NT2/D1 (cell line): ENCODE measurements at regions not wholly inside any gene's neighbourhood (a gene's known extent, or its start where the extent isn't known, plus 50 kb on each side); places are given as distances from the start of the nearest gene placed in this dataset.

Experiments used
- SUZ12 ChIP-seq: IDR thresholded peaks from 2 replicates; pipeline ENCODE4 v1.6.1; 2011; ENCODE audit not compliant: insufficient read length, insufficient read depth; ENCODE audit errors: extremely low read depth
- YY1 ChIP-seq: IDR thresholded peaks from 2 replicates; pipeline ENCODE4 v1.6.1; 2011; ENCODE audit not compliant: insufficient read length, insufficient read depth
- ZNF274 ChIP-seq: IDR thresholded peaks from 2 replicates; pipeline ENCODE4 v1.6.1; 2011; ENCODE audit warnings: mild to moderate bottlenecking, low read depth, low read length

- TF ChIP-seq SUZ12 (no peak), ZNF274 (no peak), YY1 (no peak)
Observed at GRCh38 chr16:29111421-29111820, 126.6 kb downstream of the LAT start.
